Embryonic facial prominence (tissue), 1 donor: ENCODE measurements at regions not wholly inside any gene's neighbourhood (a gene's known extent, or its start where the extent isn't known, plus 50 kb on each side); places are given as distances from the start of the nearest gene placed in this dataset.
A peak's percentile ranks its signal among the peaks of the same experiment; 100 is the strongest.
"Not testable (repeated sequence)": the region's sequence is repeated elsewhere in the genome, so short reads cannot be mapped to it uniquely, and the experiment has no call there.

Experiments used
- DNase-seq: peaks from one replicate; pipeline ENCODE4 v3.0.0-alpha.2; 2016; ENCODE audit errors: extremely low spot score

DNA sequence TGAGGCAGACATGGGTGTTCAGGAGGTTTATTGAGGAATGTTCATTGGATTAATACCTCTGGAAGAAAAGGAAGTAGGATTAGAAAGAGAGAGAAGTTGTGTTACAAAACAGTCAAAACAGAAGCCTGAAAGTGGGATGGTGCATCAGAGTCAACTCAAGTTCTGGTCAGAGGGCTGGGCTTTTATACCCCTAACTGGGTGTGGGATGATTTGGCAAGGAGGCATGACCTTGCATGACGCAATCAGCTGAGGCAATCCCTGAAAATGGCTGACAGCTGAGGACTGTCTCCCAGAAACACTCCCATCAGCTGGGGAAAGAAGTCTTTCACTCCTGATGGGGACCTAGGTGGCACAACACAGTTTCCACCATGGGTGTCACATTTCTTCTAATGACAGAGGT is 818.2 kb downstream of the SATB2 start:
- DNase-seq = no peak

- DNase-seq = no peak
Measured at GRCh38 chr2:198638577-198638976, 819.2 kb downstream of the SATB2 start.

DNA sequence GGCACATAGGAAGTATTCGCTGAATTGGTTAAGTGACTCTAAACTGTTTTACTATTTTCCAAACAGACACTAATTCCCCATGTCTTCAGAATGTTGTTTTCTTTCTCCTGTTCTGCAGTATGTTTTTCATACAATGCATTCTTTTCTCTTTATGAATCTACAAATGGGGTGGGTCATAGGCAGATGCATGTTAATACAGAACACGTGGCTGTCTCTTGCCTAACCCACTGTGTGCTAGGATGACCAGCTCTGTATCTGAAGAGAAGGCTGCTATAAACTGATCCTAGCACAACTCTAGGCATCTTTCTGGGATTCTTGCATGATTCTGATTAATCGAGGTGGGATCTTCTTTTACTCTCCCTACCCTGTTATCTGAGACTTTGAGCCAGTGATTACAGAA is 826.0 kb downstream of the PLCL1 start:
- DNase-seq = no peak

- no peak for DNase-seq
Measured at GRCh38 chr2:198628596-198628995, 824.2 kb downstream of the PLCL1 start.

- no peak for DNase-seq
Measured at GRCh38 chr2:198622986-198623730, 818.8 kb downstream of the PLCL1 start.

GRCh38 chr2:198615972-198616371 is 811.6 kb downstream of the PLCL1 start:
- no peak for DNase-seq

DNA sequence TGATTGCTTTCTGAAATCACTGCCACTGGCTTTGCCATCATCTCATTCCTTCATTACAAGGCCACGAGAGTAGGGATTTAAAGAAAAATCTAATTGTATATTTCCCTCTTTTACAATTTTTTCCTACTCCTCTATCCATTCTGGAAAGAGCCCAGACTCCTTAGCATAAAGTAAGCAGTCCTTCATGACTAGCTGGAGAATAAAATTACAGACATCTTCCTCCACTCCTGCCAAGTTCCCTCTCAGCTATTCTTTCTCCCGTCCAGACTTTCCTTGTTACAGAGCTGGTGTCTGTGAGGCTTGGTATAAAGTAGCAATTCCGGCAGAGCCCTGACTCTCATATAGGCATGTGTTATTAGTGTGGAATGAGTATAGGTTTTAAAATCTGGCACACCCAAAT is 806.8 kb downstream of the PLCL1 start:
- no peak for DNase-seq

DNA sequence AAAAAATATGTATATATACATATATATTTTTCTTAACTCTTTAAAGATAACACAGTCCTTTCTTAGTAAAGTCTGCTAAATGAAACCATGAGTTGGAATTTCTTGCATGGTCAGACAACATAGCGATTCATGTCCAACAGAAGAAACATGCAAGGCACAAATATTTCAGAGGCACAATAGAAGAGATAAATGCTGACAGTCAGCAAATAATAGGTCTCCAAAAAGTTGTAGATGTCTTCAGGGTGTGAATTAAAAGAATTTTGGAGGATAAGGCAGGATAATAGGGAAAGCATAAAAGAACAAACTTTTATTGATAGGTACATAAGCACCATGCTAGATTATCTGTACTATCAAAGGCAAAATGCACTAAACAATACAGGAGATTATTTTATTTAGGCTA is 800.2 kb downstream of the PLCL1 start:
- no peak for DNase-seq

DNA sequence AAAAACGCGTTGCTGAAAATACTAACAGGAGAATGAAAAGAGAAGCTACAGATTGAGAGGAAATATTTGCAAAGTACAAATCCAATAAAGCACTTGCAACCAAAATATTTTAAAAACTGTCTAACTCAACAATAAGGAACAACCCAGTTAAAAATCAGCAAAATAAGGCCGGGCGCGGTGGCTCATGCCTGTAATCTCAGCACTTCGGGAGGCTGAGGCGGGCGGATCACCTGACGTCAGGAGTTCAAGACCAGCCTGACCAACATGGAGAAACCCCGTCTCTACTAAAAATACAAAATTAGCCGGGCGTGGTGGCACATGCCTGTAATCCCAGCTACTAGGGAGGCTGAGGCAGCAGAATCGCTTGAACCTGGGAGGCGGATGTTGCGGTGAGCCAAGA is 798.6 kb downstream of the PLCL1 start:
- not testable (repeated sequence) for DNase-seq

DNA sequence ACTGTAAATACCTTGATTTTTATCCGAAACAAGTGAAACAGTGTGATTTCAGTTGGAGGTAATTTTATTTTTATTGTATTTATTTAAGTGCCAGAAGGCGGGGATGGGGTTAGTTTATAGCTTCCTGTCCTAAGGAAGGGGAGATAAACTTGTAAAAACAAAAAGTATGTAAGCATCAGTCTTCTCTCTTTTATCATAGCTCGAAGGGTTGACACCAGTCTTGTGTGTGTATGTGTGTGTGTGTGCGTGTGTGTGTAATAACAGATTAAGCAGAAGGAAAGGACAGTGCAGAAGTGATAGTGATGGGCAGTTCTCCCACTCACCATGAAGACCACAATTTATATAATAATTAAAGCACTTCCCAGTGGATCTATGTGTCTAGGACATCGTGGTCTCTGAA is 793.3 kb downstream of the PLCL1 start:
- DNase-seq = no peak

- DNase-seq = no peak
Measured at GRCh38 chr2:198596985-198597384, 792.6 kb downstream of the PLCL1 start.

GRCh38 chr2:198595721-198596120 is 791.3 kb downstream of the PLCL1 start:
- no peak for DNase-seq

DNA sequence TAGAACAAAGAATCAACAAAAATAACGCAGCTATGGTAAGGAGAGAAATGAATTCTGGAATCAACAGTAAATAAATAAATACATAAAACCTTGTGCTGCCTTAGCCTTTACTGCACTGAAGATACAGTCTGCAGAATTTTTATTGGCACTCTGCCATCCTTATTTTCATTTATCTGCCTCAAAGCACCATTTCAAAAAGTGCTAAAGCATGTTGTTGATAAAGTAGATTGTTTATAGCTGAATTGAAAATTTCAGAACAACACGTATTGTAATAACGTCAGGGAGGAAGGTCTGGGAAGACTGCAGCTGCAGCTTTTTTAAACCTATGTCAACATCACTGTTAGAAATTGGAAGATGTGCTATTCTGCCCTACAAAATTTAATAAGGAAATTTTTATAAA is 787.2 kb downstream of the PLCL1 start:
- no peak for DNase-seq

- DNase-seq = no peak
Measured at GRCh38 chr2:198587741-198588140, 783.3 kb downstream of the PLCL1 start.

GRCh38 chr2:198587240-198587639 is 782.8 kb downstream of the PLCL1 start:
- no peak for DNase-seq

GRCh38 chr2:198571393-198571792 is 767.0 kb downstream of the PLCL1 start:
- DNase-seq = no peak

DNA sequence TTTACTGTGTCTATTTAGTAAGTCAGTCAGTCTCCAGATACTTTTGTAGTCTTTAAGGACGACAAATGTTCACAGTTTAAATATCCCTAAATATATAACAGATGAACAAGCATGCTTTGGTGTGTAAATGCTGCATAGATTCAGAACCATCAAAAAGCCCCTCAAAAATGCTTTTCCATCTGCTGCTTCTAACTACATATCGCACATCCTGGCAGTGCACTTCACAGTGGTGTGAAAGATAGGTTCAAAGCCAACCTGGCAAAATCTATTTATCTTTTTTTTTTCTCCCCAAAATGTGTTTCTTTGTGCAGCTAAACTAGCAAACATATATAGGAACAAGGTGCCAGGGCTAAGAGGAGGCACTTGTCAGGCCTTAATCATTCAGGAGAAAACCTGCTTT is 753.8 kb downstream of the PLCL1 start:
- DNase-seq = no peak

DNA sequence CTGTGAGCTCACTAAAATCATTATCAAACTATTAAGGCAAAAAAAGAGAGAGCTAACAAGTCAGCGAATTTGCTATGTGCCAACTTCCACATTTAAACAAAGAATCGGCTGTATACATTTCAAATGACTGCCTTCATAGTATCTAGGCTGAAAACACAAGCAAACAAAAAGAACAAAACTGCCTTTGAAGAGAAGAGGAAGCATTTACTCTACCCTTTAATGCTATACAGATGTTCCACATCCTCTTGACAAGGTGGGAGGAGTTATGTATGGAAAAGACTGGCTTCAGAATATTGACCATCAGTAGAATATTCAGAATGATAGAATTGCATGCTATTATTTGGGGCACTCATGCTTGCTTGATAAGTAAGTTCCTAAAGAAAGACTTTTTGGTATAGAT is 741.7 kb downstream of the PLCL1 start:
- DNase-seq = peak; percentile 7

DNA sequence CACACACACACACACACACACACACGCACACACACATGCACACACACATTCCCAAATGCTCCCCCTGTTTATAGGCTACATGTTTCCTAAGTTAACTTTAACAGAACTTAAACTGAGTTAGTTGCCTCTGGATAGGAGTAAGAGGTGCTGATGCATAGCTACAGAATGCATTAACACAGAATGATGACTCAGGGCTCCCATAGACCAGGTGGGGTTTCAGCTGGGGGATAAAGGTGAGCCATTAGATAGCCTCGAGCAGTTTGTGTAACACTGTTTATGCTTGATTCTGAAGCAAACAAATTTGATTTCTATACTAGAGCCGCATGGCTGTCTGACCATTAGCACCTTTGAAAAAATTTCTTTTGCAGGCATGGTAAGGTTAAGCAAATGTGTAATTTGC is 741.0 kb downstream of the PLCL1 start:
- no peak for DNase-seq

GRCh38 chr2:198544461-198544860 is 740.1 kb downstream of the PLCL1 start:
- DNase-seq = no peak

DNA sequence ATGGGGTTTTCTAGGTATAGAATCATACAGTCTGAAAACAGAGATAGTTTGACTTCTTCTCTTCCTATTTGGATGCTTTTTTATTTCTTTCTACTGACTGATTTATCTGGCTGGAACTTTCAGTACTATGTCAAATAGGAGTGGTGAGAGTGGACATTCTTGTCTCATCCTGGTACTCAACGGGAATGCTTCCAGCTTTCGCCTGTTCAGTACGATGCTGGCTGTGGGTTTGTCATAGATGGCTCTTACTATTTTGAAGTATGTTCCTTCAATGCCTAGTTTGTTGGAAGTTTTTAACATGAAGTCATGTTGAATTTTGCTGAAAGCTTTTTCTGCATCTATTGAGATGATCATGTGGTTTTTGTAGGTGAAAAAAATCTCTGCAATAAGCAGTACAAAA is 730.4 kb downstream of the PLCL1 start:
- no peak for DNase-seq

DNA sequence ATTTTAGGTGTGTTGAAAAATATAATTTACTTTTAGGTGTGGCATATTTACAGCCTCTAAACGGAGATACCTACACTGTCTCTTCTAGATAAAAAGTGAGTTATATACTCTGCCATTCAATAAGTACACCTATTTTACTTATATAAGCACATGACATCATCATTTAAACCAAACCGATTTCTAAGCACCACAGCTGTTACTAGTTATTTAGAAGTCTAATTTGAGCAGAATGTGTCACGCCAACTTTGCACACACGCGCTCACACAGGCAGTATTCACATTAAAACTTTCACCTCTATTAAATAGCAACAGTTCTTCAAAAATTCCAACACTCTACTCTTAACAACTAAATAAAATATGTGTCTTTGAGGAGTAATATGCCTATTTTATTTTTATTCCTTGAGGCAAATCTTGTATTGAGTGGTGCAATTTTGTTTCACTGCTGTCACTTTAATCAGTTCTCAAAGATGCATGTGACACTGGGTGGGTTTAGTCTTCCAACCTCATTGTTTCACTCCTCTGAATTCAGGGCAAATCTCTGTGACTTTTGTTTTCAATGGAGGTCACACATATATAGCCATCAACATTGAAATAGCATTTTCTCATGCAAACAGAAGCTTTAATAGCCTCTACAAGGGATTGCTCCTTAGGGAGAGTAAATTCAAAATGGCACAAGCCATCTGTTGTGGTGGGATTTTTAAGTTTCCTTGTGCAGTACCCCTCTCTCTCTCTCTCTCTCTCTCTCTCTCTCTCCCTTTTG is 721.0 kb downstream of the PLCL1 start:
- DNase-seq = no peak

DNA sequence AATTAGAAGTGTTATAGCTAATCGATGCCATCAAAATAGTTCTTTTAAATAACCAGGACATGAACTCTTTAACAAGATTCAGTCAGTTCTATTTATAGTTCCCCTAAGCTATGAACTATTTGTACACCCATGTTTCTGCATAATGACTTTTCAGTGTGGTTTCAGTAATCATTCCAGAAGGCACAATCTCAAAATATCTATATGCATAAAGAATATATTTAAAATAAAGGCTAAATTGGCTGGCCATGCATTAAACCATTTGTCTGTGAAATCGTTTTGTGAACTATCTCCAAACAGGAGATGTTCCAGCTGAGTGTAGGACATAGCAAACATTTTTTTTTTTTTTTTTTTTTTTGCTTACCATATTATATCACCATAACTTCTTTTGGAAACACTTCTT is 719.3 kb downstream of the PLCL1 start:
- no peak for DNase-seq
